AG09319 (cell line): ENCODE measurements at regions not wholly inside any gene's neighbourhood (a gene's known extent, or its start where the extent isn't known, plus 50 kb on each side); places are given as distances from the start of the nearest gene placed in this dataset.

Experiments
- DNase-seq: peaks from one replicate; pipeline ENCODE4 v3.0.0-alpha.2; 2010; ENCODE audit warnings: low read depth; ENCODE audit errors: extremely low read depth
- CTCF ChIP-seq: IDR thresholded peaks from 2 replicates; pipeline ENCODE4 v1.5.1; 2011; ENCODE audit warnings: low read depth, mild to moderate bottlenecking, inconsistent platforms, low read length, moderate library complexity

GRCh38 chr2:8536686-8537561 lies 144.9 kb upstream of the ID2 start:
- no peak for TF ChIP-seq CTCF
- no peak for DNase-seq

GRCh38 chr2:8537562-8538155 lies 144.2 kb upstream of the ID2 start:
- TF ChIP-seq CTCF: no peak
- DNase-seq: no peak

- no peak for TF ChIP-seq CTCF
- no peak for DNase-seq
Observed at GRCh38 chr2:8538531-8538930, 143.3 kb upstream of the ID2 start.

GRCh38 chr2:8538931-8539621 lies 142.8 kb upstream of the ID2 start:
- DNase-seq: no peak
- TF ChIP-seq CTCF: no peak

GRCh38 chr2:8539743-8540551 lies 141.9 kb upstream of the ID2 start:
- no peak for TF ChIP-seq CTCF

GRCh38 chr2:8540552-8541055 lies 141.3 kb upstream of the ID2 start:
- no peak for TF ChIP-seq CTCF
- no peak for DNase-seq

More at GRCh38 chr2:8539743-8540551, 141.9 kb upstream of the ID2 start:
- DNase-seq: no peak
